IPS-15b (cell line): ENCODE measurements at regions not wholly inside any gene's neighbourhood (a gene's known extent, or its start where the extent isn't known, plus 50 kb on each side); places are given as distances from the start of the nearest gene placed in this dataset.

Experiments used
- H3K27me3 ChIP-seq: one replicate; pipeline ENCODE4 v1.6.1; 2013; ENCODE audit warnings: low read length; ENCODE audit not compliant: control insufficient read depth, insufficient read depth
- H3K36me3 ChIP-seq: one replicate; pipeline ENCODE4 v1.6.1; 2013; ENCODE audit warnings: low read length; ENCODE audit not compliant: control insufficient read depth, insufficient read depth
- H3K4me1 ChIP-seq: one replicate; pipeline ENCODE4 v1.6.1; 2013; ENCODE audit warnings: mild to moderate bottlenecking, low read length; ENCODE audit not compliant: control insufficient read depth, insufficient read depth
- H3K4me3 ChIP-seq: one replicate; pipeline ENCODE4 v1.5.1; 2013; ENCODE audit warnings: low read depth, low read length
- H3K9ac ChIP-seq: one replicate; pipeline ENCODE4 v1.6.1; 2013; ENCODE audit warnings: low read depth, mild to moderate bottlenecking, low read length
- H3K9me3 ChIP-seq: one replicate; pipeline ENCODE4 v1.6.1; 2013; ENCODE audit warnings: mild to moderate bottlenecking, low read length; ENCODE audit not compliant: control insufficient read depth, insufficient read depth

GRCh38 chr11:39462506-39462905 lies 1996.9 kb downstream of the LRRC4C start:
- Histone ChIP-seq H3K9me3 (no peaks in the 10 kb centered on the region), H3K9ac (no peak overlapping the region), H3K4me1 (no peaks in the 10 kb centered on the region), H3K36me3 (no peaks in the 10 kb centered on the region), H3K27me3 (no peaks in the 10 kb centered on the region), H3K4me3 (no peak overlapping the region)

GRCh38 chr11:39461066-39461465 lies 1998.4 kb downstream of the LRRC4C start:
- Histone ChIP-seq H3K4me1 (no peaks in the 10 kb centered on the region), H3K36me3 (no peaks in the 10 kb centered on the region), H3K4me3 (no peak overlapping the region), H3K9ac (no peak overlapping the region), H3K27me3 (no peaks in the 10 kb centered on the region), H3K9me3 (no peaks in the 10 kb centered on the region)

GRCh38 chr11:39459606-39460005 lies 1999.8 kb downstream of the LRRC4C start:
- Histone ChIP-seq H3K4me1 (no peaks in the 10 kb centered on the region), H3K9ac (no peak overlapping the region), H3K9me3 (no peaks in the 10 kb centered on the region), H3K36me3 (no peaks in the 10 kb centered on the region), H3K4me3 (no peak overlapping the region), H3K27me3 (no peaks in the 10 kb centered on the region)

DNA sequence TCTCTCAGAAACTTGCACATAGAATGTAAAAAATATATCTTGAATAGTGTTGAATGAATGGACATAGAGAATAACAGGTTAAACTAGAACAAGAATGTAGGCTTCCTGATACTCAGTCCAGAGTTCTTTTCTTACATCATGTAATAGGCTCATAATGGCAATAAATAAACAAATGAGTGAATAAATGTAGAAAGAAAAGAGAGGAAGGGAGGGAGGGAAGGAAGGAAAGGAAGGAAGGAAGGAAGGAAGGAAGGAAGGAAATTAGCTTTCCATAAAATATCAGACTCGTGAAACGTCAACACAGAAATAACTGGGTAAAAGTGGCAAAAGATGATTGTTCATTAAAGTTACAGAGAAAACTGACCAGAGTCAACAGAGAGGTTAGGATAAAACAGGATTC lies 2001.0 kb downstream of the LRRC4C start:
- H3K9me3 ChIP-seq: no peaks in the 10 kb centered on the region
- no peaks in the 10 kb centered on the region for H3K27me3 ChIP-seq
- no peak overlapping the region for H3K4me3 ChIP-seq
- no peaks in the 10 kb centered on the region for H3K36me3 ChIP-seq
- H3K4me1 ChIP-seq: no peaks in the 10 kb centered on the region
- H3K9ac ChIP-seq: no peak overlapping the region

- Histone ChIP-seq H3K9me3 (no peaks in the 10 kb centered on the region), H3K4me1 (no peaks in the 10 kb centered on the region), H3K36me3 (no peaks in the 10 kb centered on the region), H3K9ac (no peak overlapping the region), H3K4me3 (no peak overlapping the region), H3K27me3 (no peaks in the 10 kb centered on the region)
Measured at GRCh38 chr11:39443424-39444022, 2015.9 kb downstream of the LRRC4C start.

DNA sequence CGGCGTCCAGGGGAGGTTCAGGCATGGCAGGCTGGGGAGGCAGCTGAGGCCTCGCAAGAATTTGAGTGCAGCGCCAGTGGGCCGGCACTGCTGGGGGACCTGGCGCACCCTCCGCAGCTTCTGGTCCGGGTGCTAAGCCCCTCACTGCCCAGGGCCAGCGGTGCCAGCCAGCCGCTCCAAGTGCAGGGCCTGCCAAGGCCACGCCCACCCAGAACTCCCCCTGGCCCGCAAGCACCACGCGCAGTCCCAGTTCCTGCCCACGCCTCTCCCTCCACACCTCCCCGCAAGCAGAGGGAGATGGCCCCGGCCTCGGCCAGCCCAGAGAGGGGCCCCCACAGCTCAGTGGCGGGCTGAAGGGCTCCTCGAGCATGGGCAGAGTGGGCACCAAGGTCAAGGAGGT lies 2017.3 kb downstream of the LRRC4C start:
- H3K9me3 ChIP-seq: no peaks in the 10 kb centered on the region
- H3K27me3 ChIP-seq: no peaks in the 10 kb centered on the region
- no peak overlapping the region for H3K9ac ChIP-seq
- no peak overlapping the region for H3K4me3 ChIP-seq
- no peaks in the 10 kb centered on the region for H3K36me3 ChIP-seq
- no peaks in the 10 kb centered on the region for H3K4me1 ChIP-seq

GRCh38 chr11:39435641-39436040 lies 2023.8 kb downstream of the LRRC4C start:
- H3K36me3 ChIP-seq: no peaks in the 10 kb centered on the region
- no peak overlapping the region for H3K4me3 ChIP-seq
- no peaks in the 10 kb centered on the region for H3K9me3 ChIP-seq
- no peaks in the 10 kb centered on the region for H3K4me1 ChIP-seq
- H3K9ac ChIP-seq: no peak overlapping the region
- H3K27me3 ChIP-seq: no peaks in the 10 kb centered on the region

DNA sequence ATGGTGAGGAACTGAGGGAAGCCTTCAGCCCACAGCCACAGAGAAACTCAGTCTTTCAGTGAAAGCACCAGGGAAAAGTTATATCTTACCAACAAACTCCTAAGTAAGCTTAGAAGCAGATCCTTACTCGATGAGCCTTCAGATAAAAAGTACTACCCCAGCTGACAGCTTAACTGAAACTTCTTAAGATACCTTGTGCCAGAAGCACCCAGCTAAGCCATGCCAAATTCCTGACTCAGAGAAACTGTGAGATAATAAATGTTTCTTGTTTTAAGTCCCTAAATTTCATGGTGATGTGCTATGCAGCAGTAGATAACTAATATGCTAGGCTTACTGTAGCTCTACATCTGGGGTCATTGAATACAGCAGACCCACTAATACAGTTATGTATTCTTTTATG lies 2025.0 kb downstream of the LRRC4C start:
- H3K36me3 ChIP-seq: no peaks in the 10 kb centered on the region
- no peaks in the 10 kb centered on the region for H3K27me3 ChIP-seq
- no peaks in the 10 kb centered on the region for H3K9me3 ChIP-seq
- no peaks in the 10 kb centered on the region for H3K4me1 ChIP-seq
- no peak overlapping the region for H3K4me3 ChIP-seq
- no peak overlapping the region for H3K9ac ChIP-seq

GRCh38 chr11:39432929-39433328 lies 2026.5 kb downstream of the LRRC4C start:
- Histone ChIP-seq H3K4me1 (no peaks in the 10 kb centered on the region), H3K9ac (no peak overlapping the region), H3K27me3 (no peaks in the 10 kb centered on the region), H3K9me3 (no peaks in the 10 kb centered on the region), H3K36me3 (no peaks in the 10 kb centered on the region), H3K4me3 (no peak overlapping the region)

DNA sequence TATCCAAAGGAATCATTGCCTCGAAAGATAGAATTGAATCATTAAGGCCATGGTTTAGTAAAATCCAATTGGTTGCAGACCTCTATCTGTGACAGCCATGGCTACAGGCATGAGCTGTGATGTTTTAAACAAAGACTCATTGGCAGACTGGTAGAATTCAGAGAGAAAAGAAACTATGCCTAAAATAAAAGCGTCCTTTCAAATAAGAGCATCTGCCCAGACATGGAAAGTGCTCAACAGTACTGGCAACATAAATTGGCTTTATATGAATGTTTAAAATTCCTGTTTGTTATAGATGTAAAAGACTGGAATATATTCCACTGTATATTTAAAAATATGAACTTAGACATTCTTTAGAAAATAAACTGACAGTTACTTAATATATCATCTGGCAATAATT lies 2034.2 kb downstream of the LRRC4C start:
- no peaks in the 10 kb centered on the region for H3K9me3 ChIP-seq
- no peaks in the 10 kb centered on the region for H3K4me1 ChIP-seq
- H3K4me3 ChIP-seq: no peak overlapping the region
- no peaks in the 10 kb centered on the region for H3K36me3 ChIP-seq
- H3K9ac ChIP-seq: no peak overlapping the region
- no peaks in the 10 kb centered on the region for H3K27me3 ChIP-seq

GRCh38 chr11:39412117-39412516 lies 2047.3 kb downstream of the LRRC4C start:
- H3K4me1 ChIP-seq: no peaks in the 10 kb centered on the region

GRCh38 chr11:39385911-39386310 lies 2073.5 kb downstream of the LRRC4C start:
- Histone ChIP-seq H3K4me1 (no peaks in the 10 kb centered on the region), H3K4me3 (no peak overlapping the region), H3K9ac (no peak overlapping the region), H3K27me3 (no peaks in the 10 kb centered on the region), H3K9me3 (peaks cover 4% of the 10 kb centered on the region), H3K36me3 (no peaks in the 10 kb centered on the region)

More at GRCh38 chr11:39412117-39412516, 2047.3 kb downstream of the LRRC4C start:
- no peaks in the 10 kb centered on the region for H3K27me3 ChIP-seq
- H3K9ac ChIP-seq: no peak overlapping the region
- no peaks in the 10 kb centered on the region for H3K36me3 ChIP-seq
- no peak overlapping the region for H3K4me3 ChIP-seq
- no peaks in the 10 kb centered on the region for H3K9me3 ChIP-seq
